Choroid plexus epithelial cell (primary cell): ENCODE measurements at regions not wholly inside any gene's neighbourhood (a gene's known extent, or its start where the extent isn't known, plus 50 kb on each side); places are given as distances from the start of the nearest gene placed in this dataset.

ENCODE experiments used
- DNase-seq: peaks from one replicate; pipeline ENCODE4 v3.0.0-alpha.2; 2010; ENCODE audit warnings: low read depth
- H3K4me3 ChIP-seq: 2 replicates; pipeline ENCODE4 v1.5.1; 2011; ENCODE audit warnings: low read depth, mild to moderate bottlenecking, control low read depth, low read length, moderate library complexity
- CTCF ChIP-seq: conservative IDR thresholded peaks from 2 replicates; pipeline ENCODE4 v1.5.1; 2011; ENCODE audit warnings: low read depth, mild to moderate bottlenecking, control low read depth, inconsistent platforms, low read length, moderate library complexity

GRCh38 chrX:42955349-42955748 is 177.4 kb upstream of the PPP1R2C start:
- no peak for TF ChIP-seq CTCF
- no peak for DNase-seq
- no peak overlapping the region for H3K4me3 ChIP-seq

- no peak for DNase-seq
- no peak overlapping the region for H3K4me3 ChIP-seq
- no peak for TF ChIP-seq CTCF
These were observed 189.8 kb upstream of the PPP1R2C start for GRCh38 chrX:42967681-42968300.

GRCh38 chrX:42973321-42973720 is 195.4 kb upstream of the PPP1R2C start:
- DNase-seq, result no peak
- H3K4me3 ChIP-seq, result no peak overlapping the region
- TF ChIP-seq CTCF, result no peak

- no peak for TF ChIP-seq CTCF
- no peak overlapping the region for H3K4me3 ChIP-seq
- no peak for DNase-seq
These were observed 197.9 kb upstream of the PPP1R2C start for GRCh38 chrX:42975906-42976305.

- no peak overlapping the region for H3K4me3 ChIP-seq
- no peak for DNase-seq
- no peak for TF ChIP-seq CTCF
These were observed 198.9 kb upstream of the PPP1R2C start for GRCh38 chrX:42976746-42977366.

GRCh38 chrX:42978655-42979379 is 200.9 kb upstream of the PPP1R2C start:
- DNase-seq, result peak; percentile 23
- no peak overlapping the region for H3K4me3 ChIP-seq
- TF ChIP-seq CTCF, result no peak
